ENCODE measurements at regions not wholly inside any gene's neighbourhood (a gene's known extent, or its start where the extent isn't known, plus 50 kb on each side); places are given as distances from the start of the nearest gene placed in this dataset.

GRCh38 chr13:80204642-80205041, 136.3 kb downstream of the SPRY2 start:
- no peak for TF ChIP-seq CTCF (conservative IDR thresholded peaks at IDR 0.05)
- TF ChIP-seq EZH2 (IDR thresholded peaks at IDR 0.05; ENCODE audit: low read depth) = no peak
